Upper lobe of left lung (tissue), 4 donors: ENCODE measurements at regions not wholly inside any gene's neighbourhood (a gene's known extent, or its start where the extent isn't known, plus 50 kb on each side); places are given as distances from the start of the nearest gene placed in this dataset.

Experiments
- CTCF ChIP-seq, 6 experiments: fragments of 450-650 bp in 4 of 6; fragments of 200-600 bp in 2 of 6; sonication (generic) in 2 of 6; IDR thresholded peaks; one replicate each; pipeline ENCODE4 v1.5.1; 2016 to 2019; ENCODE audit warnings: antibody characterized with exemption in 6 of 6
- POLR2A ChIP-seq, 4 donors: fragments of 450-650 bp; IDR thresholded peaks; one replicate each; pipeline ENCODE4 v1.5.1; 2016 to 2017; ENCODE audit warnings: antibody characterized with exemption in 4 of 4, mild to moderate bottlenecking in 2 of 4
- POLR2AphosphoS5 ChIP-seq, 2 donors: sonication (generic); formaldehyde crosslinking; IDR thresholded peaks; one replicate each; pipeline ENCODE4 v1.5.1; 2017; ENCODE audit warnings: antibody characterized with exemption in 2 of 2

GRCh38 chr6:23111984-23112383, 542.6 kb downstream of the HDGFL1 start:
- TF ChIP-seq CTCF (IDR thresholded peaks at IDR 0.05) (no peak), POLR2AphosphoS5 (IDR thresholded peaks at IDR 0.05) (no peak), POLR2A (IDR thresholded peaks at IDR 0.05) (no peak)
